ENCODE measurements at regions not wholly inside any gene's neighbourhood (a gene's known extent, or its start where the extent isn't known, plus 50 kb on each side); places are given as distances from the start of the nearest gene placed in this dataset.

DNA sequence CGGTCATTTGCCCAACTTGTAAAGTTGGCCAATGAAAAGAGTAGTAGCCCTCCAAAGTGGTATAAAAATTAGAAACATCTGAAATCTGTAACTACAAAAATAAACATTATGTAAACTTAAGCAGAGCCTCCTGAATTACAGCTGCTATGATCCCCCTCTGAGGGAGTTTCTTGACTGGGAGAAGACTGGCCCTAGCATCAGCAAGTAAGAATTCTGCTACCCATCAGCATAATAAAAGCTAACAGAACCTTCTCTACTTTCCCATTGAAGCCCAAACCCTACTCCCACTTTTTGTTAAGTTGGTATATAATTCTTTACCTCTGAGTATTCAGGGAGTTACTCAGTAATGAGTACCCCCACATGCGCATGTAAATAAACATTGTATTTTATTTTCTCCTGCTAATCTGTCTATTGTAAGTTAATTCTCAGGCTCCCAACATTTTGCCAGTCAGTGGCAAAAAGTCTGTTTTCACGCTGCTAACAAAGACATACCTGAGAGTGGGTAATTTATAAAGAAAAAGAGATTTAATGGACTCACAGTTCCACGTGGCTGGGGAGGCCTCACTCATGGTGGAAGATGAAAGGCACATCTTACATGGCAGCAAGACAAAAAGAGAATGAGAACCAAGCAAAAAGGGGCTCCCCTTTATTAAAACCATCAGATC lies 71.3 kb downstream of the MYL12B start:
- TF ChIP-seq, protein P1, sequence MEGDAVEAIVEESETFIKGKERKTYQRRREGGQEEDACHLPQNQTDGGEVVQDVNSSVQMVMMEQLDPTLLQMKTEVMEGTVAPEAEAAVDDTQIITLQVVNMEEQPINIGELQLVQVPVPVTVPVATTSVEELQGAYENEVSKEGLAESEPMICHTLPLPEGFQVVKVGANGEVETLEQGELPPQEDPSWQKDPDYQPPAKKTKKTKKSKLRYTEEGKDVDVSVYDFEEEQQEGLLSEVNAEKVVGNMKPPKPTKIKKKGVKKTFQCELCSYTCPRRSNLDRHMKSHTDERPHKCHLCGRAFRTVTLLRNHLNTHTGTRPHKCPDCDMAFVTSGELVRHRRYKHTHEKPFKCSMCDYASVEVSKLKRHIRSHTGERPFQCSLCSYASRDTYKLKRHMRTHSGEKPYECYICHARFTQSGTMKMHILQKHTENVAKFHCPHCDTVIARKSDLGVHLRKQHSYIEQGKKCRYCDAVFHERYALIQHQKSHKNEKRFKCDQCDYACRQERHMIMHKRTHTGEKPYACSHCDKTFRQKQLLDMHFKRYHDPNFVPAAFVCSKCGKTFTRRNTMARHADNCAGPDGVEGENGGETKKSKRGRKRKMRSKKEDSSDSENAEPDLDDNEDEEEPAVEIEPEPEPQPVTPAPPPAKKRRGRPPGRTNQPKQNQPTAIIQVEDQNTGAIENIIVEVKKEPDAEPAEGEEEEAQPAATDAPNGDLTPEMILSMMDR (conservative IDR thresholded peaks at IDR 0.05), result no peak
- TF ChIP-seq ZFX (IDR thresholded peaks at IDR 0.05), result no peak
